Spinal cord (tissue), 9 donors: ENCODE measurements at regions not wholly inside any gene's neighbourhood (a gene's known extent, or its start where the extent isn't known, plus 50 kb on each side); places are given as distances from the start of the nearest gene placed in this dataset.
A peak's percentile ranks its signal among the peaks of the same experiment; 100 is the strongest.

Source experiments
- DNase-seq, 6 donors: peaks; one replicate each; pipeline versions ENCODE4 v3.0.0 to v3.0.0-alpha.2; 2013 to 2015; ENCODE audit warnings: low spot score in 6 of 6, low read depth in 4 of 6
- H3K27ac ChIP-seq: one replicate; pipeline ENCODE4 v1.5.1; 2013; ENCODE audit warnings: low read depth, low read length, control low read depth
- H3K27me3 ChIP-seq: one replicate; pipeline ENCODE4 v1.6.1; 2013; ENCODE audit warnings: low read length; ENCODE audit not compliant: control insufficient read depth, insufficient read depth
- H3K36me3 ChIP-seq: one replicate; pipeline ENCODE4 v1.6.1; 2013; ENCODE audit warnings: low read length; ENCODE audit not compliant: control insufficient read depth, insufficient read depth
- H3K4me1 ChIP-seq: one replicate; pipeline ENCODE4 v1.6.1; 2013; ENCODE audit warnings: low read length; ENCODE audit not compliant: control insufficient read depth, insufficient read depth
- H3K4me3 ChIP-seq: one replicate; pipeline ENCODE4 v1.5.1; 2013; ENCODE audit warnings: low read depth, low read length, control low read depth
- H3K9me3 ChIP-seq: one replicate; pipeline ENCODE4 v1.6.1; 2013; ENCODE audit warnings: low read length; ENCODE audit not compliant: control insufficient read depth, insufficient read depth
- WGBS: methylation state at CpG from one replicate; pipeline ENCODE4 v1.1.5; 2013; ENCODE audit warnings: missing lambda C conversion rate; ENCODE audit not compliant: insufficient coverage; 5-methylcytosine and 5-hydroxymethylcytosine counted together
- donor health status: healthy.

DNA sequence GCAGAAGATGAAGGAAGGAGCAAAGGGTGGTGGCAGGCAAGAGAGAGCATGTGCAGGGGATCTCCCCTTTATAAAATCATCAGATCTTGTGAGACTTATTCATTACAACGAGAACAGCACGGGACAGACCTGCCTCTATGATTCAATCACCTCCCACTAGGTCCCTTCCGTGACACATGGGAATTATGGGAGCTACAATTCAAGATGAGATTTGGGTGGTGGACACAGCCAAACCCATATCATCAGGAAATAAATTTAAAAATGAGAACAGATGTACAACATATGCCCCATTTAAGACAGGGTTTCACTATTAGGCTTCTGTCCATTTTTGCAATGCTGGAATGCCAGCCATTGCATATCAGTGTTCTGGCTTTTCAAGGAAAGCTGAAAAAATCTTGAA lies 346.7 kb upstream of the SLIT2 start:
- no peak for DNase-seq
- Histone ChIP-seq H3K4me3 (no peak overlapping the region), H3K9me3 (no peaks in the 10 kb centered on the region), H3K27ac (no peak overlapping the region), H3K27me3 (no peaks in the 10 kb centered on the region), H3K4me1 (no peaks in the 10 kb centered on the region), H3K36me3 (no peaks in the 10 kb centered on the region)
- WGBS: 100% methylated on average over 2 of the region's 3 CpGs

DNA sequence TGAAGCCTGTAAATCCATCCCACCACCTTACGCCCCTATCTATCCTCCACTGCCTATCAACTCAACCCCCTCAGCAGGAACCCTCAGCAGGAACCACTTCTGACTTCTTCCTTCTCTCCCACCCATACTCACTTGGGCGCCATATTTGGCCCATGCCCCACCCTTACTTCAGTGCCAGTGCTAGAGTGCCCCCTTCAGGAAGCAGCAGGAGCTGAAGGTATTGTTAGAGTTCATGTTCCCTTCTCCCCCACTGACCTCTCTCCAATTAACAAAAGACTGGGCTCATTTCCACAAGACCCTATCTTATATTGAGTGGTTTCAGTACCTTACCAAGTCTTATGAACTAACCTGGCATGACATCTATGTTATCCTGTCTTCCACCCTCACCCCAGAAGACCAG lies 363.1 kb upstream of the SLIT2 start:
- Histone ChIP-seq H3K4me3 (no peak overlapping the region), H3K4me1 (no peaks in the 10 kb centered on the region), H3K27ac (no peak overlapping the region), H3K9me3 (no peaks in the 10 kb centered on the region), H3K36me3 (no peaks in the 10 kb centered on the region), H3K27me3 (no peaks in the 10 kb centered on the region)
- WGBS: 100% methylated on average over 1 of the region's 2 CpGs
- DNase-seq: no peak

DNA sequence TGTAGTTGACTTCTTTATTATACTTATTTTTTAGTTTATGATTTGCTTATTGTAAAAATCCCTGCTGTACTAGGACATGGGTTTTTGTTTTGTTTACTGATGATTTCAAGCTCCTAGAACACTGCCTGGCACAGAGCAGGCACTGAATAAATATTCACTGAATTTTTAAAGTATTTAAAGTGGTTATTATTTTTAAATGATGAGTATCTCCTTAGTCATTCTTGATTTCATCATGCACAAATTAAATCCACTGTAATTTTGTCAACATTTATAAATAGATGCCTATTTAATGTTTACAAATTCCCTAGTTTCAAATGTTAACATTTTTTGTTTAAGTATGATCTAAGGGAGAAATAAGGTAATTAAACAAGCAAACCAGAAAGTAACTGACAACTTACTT lies 367.9 kb upstream of the SLIT2 start:
- Histone ChIP-seq H3K27me3 (no peaks in the 10 kb centered on the region), H3K4me3 (no peak overlapping the region), H3K9me3 (no peaks in the 10 kb centered on the region), H3K4me1 (no peaks in the 10 kb centered on the region), H3K27ac (no peak overlapping the region), H3K36me3 (no peaks in the 10 kb centered on the region)
- DNase-seq: no peak

DNA sequence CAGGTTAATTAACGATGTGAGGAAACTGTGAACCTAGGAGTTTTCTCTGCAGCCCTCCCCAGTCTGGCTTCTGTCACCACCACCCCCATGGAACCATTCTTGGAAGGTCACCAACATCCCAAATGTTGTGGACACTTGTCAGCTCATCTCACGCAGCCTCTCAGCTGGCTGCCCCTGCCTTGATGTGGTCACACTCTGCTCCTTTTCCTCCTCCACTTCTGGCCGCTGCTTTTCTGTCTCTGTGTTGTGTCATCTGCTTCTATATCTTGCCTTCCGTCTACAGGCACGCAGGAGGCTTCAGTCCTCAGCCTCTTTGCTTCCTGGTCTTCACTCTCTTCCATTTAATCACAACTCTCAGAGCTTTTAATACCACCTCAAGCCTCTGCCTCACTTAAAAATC lies 371.5 kb upstream of the SLIT2 start:
- 66% methylated on average over 4 of the region's 5 CpGs for WGBS
- Histone ChIP-seq H3K4me1 (no peaks in the 10 kb centered on the region), H3K4me3 (no peak overlapping the region), H3K27me3 (no peaks in the 10 kb centered on the region), H3K9me3 (no peaks in the 10 kb centered on the region), H3K36me3 (no peaks in the 10 kb centered on the region), H3K27ac (no peak overlapping the region)
- DNase-seq: no peak

DNA sequence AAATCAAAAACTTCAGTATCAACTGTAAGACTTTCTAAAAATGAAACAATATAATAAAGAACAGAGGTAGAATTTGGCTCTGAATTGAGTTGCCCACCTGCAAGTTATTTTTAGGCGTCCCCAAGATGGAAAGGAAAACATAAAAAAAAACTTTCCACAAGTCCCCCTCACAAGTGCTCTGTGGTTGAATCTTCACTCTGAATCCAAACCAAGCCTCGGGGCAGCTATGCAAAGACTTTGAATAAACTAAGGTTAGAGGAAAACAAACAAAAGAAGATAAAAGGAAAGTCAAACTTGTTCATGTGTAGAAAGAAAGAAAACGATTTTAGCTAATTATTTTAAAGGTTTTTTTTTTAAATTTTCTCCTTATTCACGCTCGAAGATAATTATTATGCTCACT lies 372.4 kb upstream of the SLIT2 start:
- Histone ChIP-seq H3K27ac (no peak overlapping the region), H3K27me3 (no peaks in the 10 kb centered on the region), H3K9me3 (no peaks in the 10 kb centered on the region), H3K4me3 (no peak overlapping the region), H3K36me3 (no peaks in the 10 kb centered on the region), H3K4me1 (no peaks in the 10 kb centered on the region)
- no peak for DNase-seq
- no CpG with 5 or more reads among the region's 5 CpGs for WGBS

DNA sequence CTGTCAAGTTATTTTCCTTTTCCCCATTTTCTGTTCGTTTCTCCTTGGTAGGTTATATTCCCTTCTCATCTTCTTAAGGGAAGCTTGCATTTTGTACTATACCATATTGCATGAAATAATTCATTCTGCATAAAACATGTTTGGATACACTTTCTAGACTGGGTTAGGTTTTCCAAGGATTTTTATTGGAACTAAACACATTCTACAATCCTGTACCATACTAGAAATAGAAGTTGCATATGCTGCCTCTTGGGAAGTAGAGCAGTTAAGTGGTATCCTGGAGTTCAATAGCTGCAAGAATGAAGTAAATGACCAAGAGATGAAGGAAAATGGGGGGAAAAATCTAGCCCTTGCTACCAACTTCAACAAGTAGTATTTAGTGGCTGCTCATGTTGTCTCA lies 393.7 kb upstream of the SLIT2 start:
- Histone ChIP-seq H3K4me1 (no peaks in the 10 kb centered on the region), H3K4me3 (no peak overlapping the region), H3K36me3 (no peaks in the 10 kb centered on the region), H3K9me3 (no peaks in the 10 kb centered on the region), H3K27me3 (no peaks in the 10 kb centered on the region), H3K27ac (no peak overlapping the region)
- no CpG with 5 or more reads among the region's 1 CpG for whole genome bisulfite sequencing
- peak in 1 of 6 donors; percentile 62 for DNase-seq

DNA sequence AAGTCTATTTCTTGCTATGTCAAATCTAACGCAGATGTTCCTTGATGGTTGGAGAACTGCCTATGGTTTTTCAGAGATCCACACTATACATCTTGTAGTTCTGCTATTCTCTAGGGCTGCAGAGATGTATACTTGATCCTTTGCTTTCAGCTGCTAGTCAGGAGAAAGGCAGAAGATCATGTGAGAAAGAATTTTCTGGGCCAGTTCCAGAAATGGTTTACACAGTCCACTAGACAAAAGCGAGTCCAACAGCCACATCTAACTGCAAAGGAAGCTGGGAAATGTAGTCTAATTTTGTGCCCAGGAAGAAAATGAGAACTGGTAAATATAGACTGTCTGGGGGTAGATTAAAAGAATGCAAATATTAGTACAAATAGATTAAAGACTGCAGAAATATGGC lies 394.3 kb upstream of the SLIT2 start:
- peak in 1 of 6 donors; percentile 41 for DNase-seq
- Histone ChIP-seq H3K27ac (no peak overlapping the region), H3K4me3 (no peak overlapping the region), H3K9me3 (no peaks in the 10 kb centered on the region), H3K36me3 (no peaks in the 10 kb centered on the region), H3K4me1 (no peaks in the 10 kb centered on the region), H3K27me3 (no peaks in the 10 kb centered on the region)
- no CpG with 5 or more reads among the region's 2 CpGs for WGBS

DNA sequence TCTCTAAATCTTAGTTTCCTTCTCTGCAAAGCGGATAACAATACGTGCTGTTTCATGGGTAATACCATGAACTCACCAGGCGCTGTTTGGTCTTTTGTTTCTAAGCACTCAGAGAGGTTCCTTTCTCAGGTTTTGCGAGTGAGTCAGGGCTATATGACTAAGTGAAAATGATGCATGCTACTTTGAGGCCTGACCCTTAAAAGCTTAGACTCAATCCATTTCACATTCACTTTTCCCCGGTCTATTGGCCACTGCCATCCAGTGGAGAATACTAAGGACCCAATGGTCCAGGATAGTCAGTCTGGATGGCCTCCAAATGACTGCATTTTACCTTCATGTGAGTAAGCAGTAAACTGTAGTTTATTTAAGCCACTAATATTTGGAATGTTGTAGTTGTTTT lies 400.8 kb upstream of the SLIT2 start:
- Histone ChIP-seq H3K27me3 (no peaks in the 10 kb centered on the region), H3K4me1 (no peaks in the 10 kb centered on the region), H3K4me3 (no peak overlapping the region), H3K9me3 (no peaks in the 10 kb centered on the region), H3K36me3 (no peaks in the 10 kb centered on the region), H3K27ac (no peak overlapping the region)
- no peak for DNase-seq
- WGBS: 89% methylated on average over 3 of the region's 5 CpGs

DNA sequence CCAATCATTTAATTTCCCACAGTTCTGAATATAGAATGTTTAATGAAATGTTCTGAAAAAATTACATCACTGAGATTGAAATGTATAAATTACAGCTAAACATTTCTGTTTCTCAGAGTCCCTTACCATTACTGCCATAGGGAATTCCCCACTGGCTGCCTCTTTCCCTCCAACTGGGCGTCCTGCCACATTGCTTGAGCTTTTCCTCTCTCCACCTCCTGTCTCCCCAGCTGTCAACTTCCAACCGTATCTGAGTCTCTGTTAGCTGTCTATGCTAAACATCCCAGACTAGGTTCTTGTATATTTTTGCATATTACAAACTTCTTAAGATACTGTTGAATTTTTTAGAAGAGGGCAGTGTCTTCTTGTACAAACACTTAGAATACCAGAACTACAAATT lies 407.3 kb upstream of the SLIT2 start:
- Histone ChIP-seq H3K27ac (no peak overlapping the region), H3K4me3 (no peak overlapping the region), H3K36me3 (no peaks in the 10 kb centered on the region), H3K27me3 (no peaks in the 10 kb centered on the region), H3K4me1 (no peaks in the 10 kb centered on the region), H3K9me3 (no peaks in the 10 kb centered on the region)
- 80% methylated on average over 1 of the region's 2 CpGs for WGBS
- DNase-seq: peak in 2 of 6 donors; percentile 17 to 97

DNA sequence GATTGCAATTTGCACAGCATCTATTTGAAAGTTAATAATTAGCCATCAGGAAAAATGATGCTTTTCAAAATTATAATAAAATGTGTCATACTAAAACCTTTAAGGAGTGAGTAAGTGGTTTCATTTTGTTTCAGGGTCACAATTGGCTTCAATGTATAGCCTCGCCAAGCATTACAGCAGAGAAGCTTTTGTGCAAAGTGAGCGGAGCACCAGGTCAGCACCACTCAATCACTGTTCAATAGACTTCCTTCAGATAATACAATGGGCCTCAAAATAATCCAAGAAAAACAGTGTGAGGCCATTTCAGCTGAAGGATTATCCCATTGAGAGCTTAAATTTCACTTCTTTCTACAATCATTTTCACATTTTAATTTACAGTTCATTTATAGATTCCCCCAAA lies 409.2 kb upstream of the SLIT2 start:
- Histone ChIP-seq H3K4me1 (no peaks in the 10 kb centered on the region), H3K9me3 (no peaks in the 10 kb centered on the region), H3K27ac (no peak overlapping the region), H3K36me3 (no peaks in the 10 kb centered on the region), H3K4me3 (no peak overlapping the region), H3K27me3 (no peaks in the 10 kb centered on the region)
- peak in 1 of 6 donors; percentile 27 for DNase-seq
- 59% methylated on average over 2 of the region's 2 CpGs for WGBS
